SK-N-SH (cell line): ENCODE measurements at regions not wholly inside any gene's neighbourhood (a gene's known extent, or its start where the extent isn't known, plus 50 kb on each side); places are given as distances from the start of the nearest gene placed in this dataset.

ENCODE experiments used
- ELF1 ChIP-seq: IDR thresholded peaks from 2 replicates; pipeline ENCODE4 v1.4.0; 2012
- POLR2AphosphoS5 ChIP-seq: IDR thresholded peaks from 2 replicates; pipeline ENCODE4 v1.6.1; 2012; ENCODE audit warnings: low read depth, low read length
- RCOR1 ChIP-seq: fragments of 150-350 bp; IDR thresholded peaks from 2 replicates; pipeline ENCODE4 v1.6.1; 2017; ENCODE audit warnings: antibody characterized with exemption, low read length
- RFX5 ChIP-seq: IDR thresholded peaks from 2 replicates; pipeline ENCODE4 v1.6.1; 2012; ENCODE audit warnings: mild to moderate bottlenecking, improper control_type of control experiment, low read length
- TF ChIP-seq, protein P1 (sequence below): fragments of 200-600 bp; sonication (generic); IDR thresholded peaks from 2 replicates; pipeline ENCODE4 v1.6.1; 2017; ENCODE audit warnings: antibody characterized with exemption, mild to moderate bottlenecking, moderate library complexity
- TF ChIP-seq, protein P2 (sequence below): IDR thresholded peaks from 2 replicates; pipeline ENCODE4 v1.4.0; 2012; ENCODE audit warnings: low read depth
- TF ChIP-seq, protein P3 (sequence below): IDR thresholded peaks from 2 replicates; pipeline ENCODE4 v1.4.0; 2012; ENCODE audit warnings: low read depth, borderline replicate concordance
- TF ChIP-seq, protein P4 (sequence below): IDR thresholded peaks from 2 replicates; pipeline ENCODE4 v1.6.1; 2012; ENCODE audit warnings: mild to moderate bottlenecking, low read depth, low read length, moderate library complexity

DNA sequence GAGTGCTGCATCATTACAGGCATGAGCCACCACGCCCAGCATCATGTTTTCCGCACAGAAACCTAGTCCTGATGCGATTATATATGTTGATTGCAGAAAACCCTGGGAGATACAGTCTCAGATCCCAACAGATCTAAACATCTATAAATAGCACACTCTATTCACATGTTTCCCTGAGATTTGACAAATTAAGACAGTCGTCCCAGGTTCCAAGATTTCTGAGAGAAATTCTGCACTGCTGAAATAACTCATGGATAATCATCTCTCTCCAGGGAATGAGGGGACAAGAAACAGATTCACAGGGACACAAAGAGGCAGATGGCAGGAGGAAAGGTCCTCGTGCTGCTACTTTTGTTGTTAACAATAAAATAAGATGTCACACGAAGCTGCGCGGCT, 393.1 kb upstream of the CELF2 start:
- TF ChIP-seq, protein P1, sequence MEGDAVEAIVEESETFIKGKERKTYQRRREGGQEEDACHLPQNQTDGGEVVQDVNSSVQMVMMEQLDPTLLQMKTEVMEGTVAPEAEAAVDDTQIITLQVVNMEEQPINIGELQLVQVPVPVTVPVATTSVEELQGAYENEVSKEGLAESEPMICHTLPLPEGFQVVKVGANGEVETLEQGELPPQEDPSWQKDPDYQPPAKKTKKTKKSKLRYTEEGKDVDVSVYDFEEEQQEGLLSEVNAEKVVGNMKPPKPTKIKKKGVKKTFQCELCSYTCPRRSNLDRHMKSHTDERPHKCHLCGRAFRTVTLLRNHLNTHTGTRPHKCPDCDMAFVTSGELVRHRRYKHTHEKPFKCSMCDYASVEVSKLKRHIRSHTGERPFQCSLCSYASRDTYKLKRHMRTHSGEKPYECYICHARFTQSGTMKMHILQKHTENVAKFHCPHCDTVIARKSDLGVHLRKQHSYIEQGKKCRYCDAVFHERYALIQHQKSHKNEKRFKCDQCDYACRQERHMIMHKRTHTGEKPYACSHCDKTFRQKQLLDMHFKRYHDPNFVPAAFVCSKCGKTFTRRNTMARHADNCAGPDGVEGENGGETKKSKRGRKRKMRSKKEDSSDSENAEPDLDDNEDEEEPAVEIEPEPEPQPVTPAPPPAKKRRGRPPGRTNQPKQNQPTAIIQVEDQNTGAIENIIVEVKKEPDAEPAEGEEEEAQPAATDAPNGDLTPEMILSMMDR, result no peak
- TF ChIP-seq POLR2AphosphoS5 (no peak), RFX5 (no peak), RCOR1 (no peak), ELF1 (no peak)
- TF ChIP-seq, protein P2, sequence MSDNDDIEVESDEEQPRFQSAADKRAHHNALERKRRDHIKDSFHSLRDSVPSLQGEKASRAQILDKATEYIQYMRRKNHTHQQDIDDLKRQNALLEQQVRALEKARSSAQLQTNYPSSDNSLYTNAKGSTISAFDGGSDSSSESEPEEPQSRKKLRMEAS, result no peak
- TF ChIP-seq, protein P3, sequence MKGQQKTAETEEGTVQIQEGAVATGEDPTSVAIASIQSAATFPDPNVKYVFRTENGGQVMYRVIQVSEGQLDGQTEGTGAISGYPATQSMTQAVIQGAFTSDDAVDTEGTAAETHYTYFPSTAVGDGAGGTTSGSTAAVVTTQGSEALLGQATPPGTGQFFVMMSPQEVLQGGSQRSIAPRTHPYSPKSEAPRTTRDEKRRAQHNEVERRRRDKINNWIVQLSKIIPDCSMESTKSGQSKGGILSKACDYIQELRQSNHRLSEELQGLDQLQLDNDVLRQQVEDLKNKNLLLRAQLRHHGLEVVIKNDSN, result no peak
- TF ChIP-seq, protein P4, sequence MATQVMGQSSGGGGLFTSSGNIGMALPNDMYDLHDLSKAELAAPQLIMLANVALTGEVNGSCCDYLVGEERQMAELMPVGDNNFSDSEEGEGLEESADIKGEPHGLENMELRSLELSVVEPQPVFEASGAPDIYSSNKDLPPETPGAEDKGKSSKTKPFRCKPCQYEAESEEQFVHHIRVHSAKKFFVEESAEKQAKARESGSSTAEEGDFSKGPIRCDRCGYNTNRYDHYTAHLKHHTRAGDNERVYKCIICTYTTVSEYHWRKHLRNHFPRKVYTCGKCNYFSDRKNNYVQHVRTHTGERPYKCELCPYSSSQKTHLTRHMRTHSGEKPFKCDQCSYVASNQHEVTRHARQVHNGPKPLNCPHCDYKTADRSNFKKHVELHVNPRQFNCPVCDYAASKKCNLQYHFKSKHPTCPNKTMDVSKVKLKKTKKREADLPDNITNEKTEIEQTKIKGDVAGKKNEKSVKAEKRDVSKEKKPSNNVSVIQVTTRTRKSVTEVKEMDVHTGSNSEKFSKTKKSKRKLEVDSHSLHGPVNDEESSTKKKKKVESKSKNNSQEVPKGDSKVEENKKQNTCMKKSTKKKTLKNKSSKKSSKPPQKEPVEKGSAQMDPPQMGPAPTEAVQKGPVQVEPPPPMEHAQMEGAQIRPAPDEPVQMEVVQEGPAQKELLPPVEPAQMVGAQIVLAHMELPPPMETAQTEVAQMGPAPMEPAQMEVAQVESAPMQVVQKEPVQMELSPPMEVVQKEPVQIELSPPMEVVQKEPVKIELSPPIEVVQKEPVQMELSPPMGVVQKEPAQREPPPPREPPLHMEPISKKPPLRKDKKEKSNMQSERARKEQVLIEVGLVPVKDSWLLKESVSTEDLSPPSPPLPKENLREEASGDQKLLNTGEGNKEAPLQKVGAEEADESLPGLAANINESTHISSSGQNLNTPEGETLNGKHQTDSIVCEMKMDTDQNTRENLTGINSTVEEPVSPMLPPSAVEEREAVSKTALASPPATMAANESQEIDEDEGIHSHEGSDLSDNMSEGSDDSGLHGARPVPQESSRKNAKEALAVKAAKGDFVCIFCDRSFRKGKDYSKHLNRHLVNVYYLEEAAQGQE, result no peak
